ENCODE measurements at regions not wholly inside any gene's neighbourhood (a gene's known extent, or its start where the extent isn't known, plus 50 kb on each side); places are given as distances from the start of the nearest gene placed in this dataset.

DNA sequence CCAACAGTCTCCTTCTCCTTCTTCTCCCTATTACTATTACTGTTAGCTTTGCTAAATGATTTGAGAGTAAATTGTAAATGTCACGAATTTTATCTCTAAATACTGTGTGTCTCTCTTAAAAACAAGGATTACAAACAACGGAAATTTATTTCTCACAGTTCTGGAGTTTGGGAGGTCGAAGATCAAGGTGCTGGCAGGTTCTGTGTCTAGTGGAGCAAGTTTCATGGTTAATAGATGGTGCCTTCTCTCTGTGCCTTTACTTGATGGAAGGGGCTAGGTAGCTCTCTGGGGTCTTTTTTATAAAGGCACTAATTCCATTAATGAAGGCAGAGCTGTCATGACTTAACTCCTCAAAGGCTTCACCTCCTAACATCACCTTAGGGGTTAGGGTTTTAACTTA is 237.9 kb downstream of the MAN2A1 start (continued):
- TF ChIP-seq, protein P1, sequence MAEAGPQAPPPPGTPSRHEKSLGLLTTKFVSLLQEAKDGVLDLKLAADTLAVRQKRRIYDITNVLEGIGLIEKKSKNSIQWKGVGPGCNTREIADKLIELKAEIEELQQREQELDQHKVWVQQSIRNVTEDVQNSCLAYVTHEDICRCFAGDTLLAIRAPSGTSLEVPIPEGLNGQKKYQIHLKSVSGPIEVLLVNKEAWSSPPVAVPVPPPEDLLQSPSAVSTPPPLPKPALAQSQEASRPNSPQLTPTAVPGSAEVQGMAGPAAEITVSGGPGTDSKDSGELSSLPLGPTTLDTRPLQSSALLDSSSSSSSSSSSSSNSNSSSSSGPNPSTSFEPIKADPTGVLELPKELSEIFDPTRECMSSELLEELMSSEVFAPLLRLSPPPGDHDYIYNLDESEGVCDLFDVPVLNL (IDR thresholded peaks at IDR 0.05; ENCODE audit: low read depth, low read length), result no peak
- TF ChIP-seq SMARCA5 (IDR thresholded peaks at IDR 0.05), result no peak
- TF ChIP-seq ZNF384 (IDR thresholded peaks at IDR 0.05; ENCODE audit: borderline replicate concordance, low read depth, low read length), result no peak
- no peak for TF ChIP-seq TAF1 (IDR thresholded peaks at IDR 0.05; ENCODE audit: borderline replicate concordance, low read depth, low read length)
- TF ChIP-seq NFYB (IDR thresholded peaks at IDR 0.05; ENCODE audit: insufficient read depth, low read depth, low read length), result no peak

- no peak for FAIRE-seq
- no peaks in the 10 kb centered on the region; the same call in 2 of the 3 replicates for H3K9me3 ChIP-seq (replicated peaks; ENCODE audit: control insufficient read depth, insufficient read depth, low read length)
- intact Hi-C loops (cut with micrococcal nuclease; ENCODE audit: unreplicated experiment) (no loop called here), in situ Hi-C loops (cut with MboI) (no loop called here)
- H3K4me1 ChIP-seq (ENCODE audit: control insufficient read depth, insufficient read depth, low read length), result no peaks in the 10 kb centered on the region
- RAD21 ChIA-PET (ENCODE audit: unreplicated experiment), result no interaction called here
- no peak overlapping the region for H3K4me2 ChIP-seq (ENCODE audit: control insufficient read depth, insufficient read depth)
- SMC1A ChIA-PET (ENCODE audit: uncharacterized antibody, unreplicated experiment), result no interaction called here
- no peak overlapping the region for H3K4me3 ChIP-seq
- H3K27me3 ChIP-seq (replicated peaks in 1 of 2; ENCODE audit: control insufficient read depth in 2 of 2, insufficient read depth in 2 of 2, low read length in 1 of 2), result no peaks in the 10 kb centered on the region; a peak in 1 of 4 replicates
- H3K9ac ChIP-seq (ENCODE audit: control insufficient read depth, insufficient read depth, low read length), result no peak overlapping the region
- H3K27ac ChIP-seq (ENCODE audit: control insufficient read depth, insufficient read depth), result no peak overlapping the region
- CTCF ChIA-PET, result no interaction called here
- DNase-seq (ENCODE audit: low read depth, low spot score), result no peak
- H2AFZ ChIP-seq (ENCODE audit: control insufficient read depth, low read depth, low read length), result no peak overlapping the region
- no peaks in the 10 kb centered on the region for H3K36me3 ChIP-seq (ENCODE audit: control insufficient read depth in 2 of 2, insufficient read depth in 2 of 2, low read length in 1 of 2)
- ATAC-seq, result no peak
- no TSS peak for BruUV-seq (replicated peaks)
- 24% methylated on average over 2 of the region's 2 CpGs for WGBS (ENCODE audit: insufficient coverage, insufficient replicate concordance, low lambda C conversion rate, missing lambda C conversion rate)
- no peaks in the 10 kb centered on the region for H3K79me2 ChIP-seq (ENCODE audit: control insufficient read depth, insufficient read depth, low read length)
- H4K20me1 ChIP-seq (ENCODE audit: control insufficient read depth, insufficient read depth), result no peaks in the 10 kb centered on the region
- POLR2A ChIA-PET, result no interaction called here
- TF ChIP-seq SMAD5 (IDR thresholded peaks at IDR 0.05; ENCODE audit: low read depth) (no peak), MXI1 (IDR thresholded peaks at IDR 0.05; ENCODE audit: low read depth, low read length) (no peak), BCL3 (IDR thresholded peaks at IDR 0.05; ENCODE audit: borderline replicate concordance, insufficient read depth, low read depth, low read length, poor library complexity, severe bottlenecking) (no peak), RELA (IDR thresholded peaks at IDR 0.05; ENCODE audit: borderline replicate concordance, partially characterized antibody) (no peak), CHD4 (IDR thresholded peaks at IDR 0.05) (no peak), CBFB (IDR thresholded peaks at IDR 0.05; ENCODE audit: low read depth) (no peak), RAD21 (IDR thresholded peaks at IDR 0.05; ENCODE audit: insufficient read depth, low read depth, low read length) (no peak), RAD51 (IDR thresholded peaks at IDR 0.05) (no peak), USF1 (IDR thresholded peaks at IDR 0.05; ENCODE audit: borderline replicate concordance, extremely low read length, insufficient read depth, low read depth, low read length) (no peak), RB1 (IDR thresholded peaks at IDR 0.05; ENCODE audit: borderline replicate concordance) (no peak), STAT1 (conservative IDR thresholded peaks at IDR 0.05) (no peak), YY1 (IDR thresholded peaks at IDR 0.05; ENCODE audit: low read depth, low read length) (no peak), SREBF2 (IDR thresholded peaks at IDR 0.05; ENCODE audit: low read length) (no peak), KAT2A (conservative IDR thresholded peaks at IDR 0.05; ENCODE audit: control insufficient read depth, low read depth, low read length) (no peak)
- TF ChIP-seq, protein P2, sequence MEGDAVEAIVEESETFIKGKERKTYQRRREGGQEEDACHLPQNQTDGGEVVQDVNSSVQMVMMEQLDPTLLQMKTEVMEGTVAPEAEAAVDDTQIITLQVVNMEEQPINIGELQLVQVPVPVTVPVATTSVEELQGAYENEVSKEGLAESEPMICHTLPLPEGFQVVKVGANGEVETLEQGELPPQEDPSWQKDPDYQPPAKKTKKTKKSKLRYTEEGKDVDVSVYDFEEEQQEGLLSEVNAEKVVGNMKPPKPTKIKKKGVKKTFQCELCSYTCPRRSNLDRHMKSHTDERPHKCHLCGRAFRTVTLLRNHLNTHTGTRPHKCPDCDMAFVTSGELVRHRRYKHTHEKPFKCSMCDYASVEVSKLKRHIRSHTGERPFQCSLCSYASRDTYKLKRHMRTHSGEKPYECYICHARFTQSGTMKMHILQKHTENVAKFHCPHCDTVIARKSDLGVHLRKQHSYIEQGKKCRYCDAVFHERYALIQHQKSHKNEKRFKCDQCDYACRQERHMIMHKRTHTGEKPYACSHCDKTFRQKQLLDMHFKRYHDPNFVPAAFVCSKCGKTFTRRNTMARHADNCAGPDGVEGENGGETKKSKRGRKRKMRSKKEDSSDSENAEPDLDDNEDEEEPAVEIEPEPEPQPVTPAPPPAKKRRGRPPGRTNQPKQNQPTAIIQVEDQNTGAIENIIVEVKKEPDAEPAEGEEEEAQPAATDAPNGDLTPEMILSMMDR (IDR thresholded peaks at IDR 0.05 in 2 of 3, conservative IDR thresholded peaks at IDR 0.05 in 1 of 3; ENCODE audit: control insufficient read depth in 2 of 3, extremely low read depth in 1 of 3, insufficient read depth in 1 of 3, low read depth in 3 of 3, low read length in 3 of 3), result no peak
These were observed 238.3 kb downstream of the MAN2A1 start for GRCh38 chr5:109928046-109928445.

Measured in GM12878 (cell line).